Prostate gland (tissue), 2 donors: ENCODE measurements at regions not wholly inside any gene's neighbourhood (a gene's known extent, or its start where the extent isn't known, plus 50 kb on each side); places are given as distances from the start of the nearest gene placed in this dataset.

Source experiments
- DNase-seq: peaks from one replicate; pipeline ENCODE4 v3.0.0-alpha.2; 2019; ENCODE audit warnings: low spot score
- H3K27ac ChIP-seq, 2 donors: fragments of 200-600 bp; sonication (generic); 2 replicates each; pipeline ENCODE4 v1.5.1; 2017 to 2019
- H3K27me3 ChIP-seq: fragments of 200-600 bp; sonication (generic); replicated peaks from 2 replicates; pipeline ENCODE4 v1.5.1; 2019; ENCODE audit not compliant: insufficient read depth
- H3K36me3 ChIP-seq, 2 donors: fragments of 200-600 bp; sonication (generic); 1 replicate in 1 of 2; 2 replicates in 1 of 2; pipeline versions ENCODE4 v1.5.1 to v1.8.1; 2017 to 2019
- H3K4me1 ChIP-seq: fragments of 200-600 bp; sonication (generic); replicated peaks from 2 replicates; pipeline ENCODE4 v1.5.1; 2019
- H3K4me3 ChIP-seq, 2 donors: fragments of 200-600 bp; sonication (generic); 2 replicates each; pipeline ENCODE4 v1.5.1; 2017 to 2019
- H3K9me3 ChIP-seq: fragments of 200-600 bp; sonication (generic); 2 replicates; pipeline ENCODE4 v1.5.1; 2017
- CTCF ChIP-seq, 4 experiments: fragments of 200-600 bp in 2 of 4; fragments of 450-650 bp in 2 of 4; sonication (generic) in 2 of 4; IDR thresholded peaks; 1 replicate in 3 of 4; 2 replicates in 1 of 4; pipeline ENCODE4 v1.5.1; 2016 to 2019; ENCODE audit warnings: antibody characterized with exemption in 4 of 4, mild to moderate bottlenecking in 2 of 4, moderate library complexity in 2 of 4
- POLR2A ChIP-seq: fragments of 450-650 bp; IDR thresholded peaks from one replicate; pipeline ENCODE4 v1.6.1; 2016; ENCODE audit warnings: antibody characterized with exemption, mild to moderate bottlenecking
- POLR2AphosphoS5 ChIP-seq: sonication (generic); formaldehyde crosslinking; IDR thresholded peaks from one replicate; pipeline ENCODE4 v1.6.1; 2017; ENCODE audit warnings: antibody characterized with exemption
- WGBS: methylation state at CpG from one replicate; pipeline ENCODE4 v1.1.5; 2018; 5-methylcytosine and 5-hydroxymethylcytosine counted together
- intact Hi-C: fragments of 100-400 bp; cut with DNase I; formaldehyde crosslinking; loops from one replicate; pipeline ENCODE4 v1.14.2; 2022

- no peaks in the 10 kb centered on the region for H3K4me1 ChIP-seq
- H3K4me3 ChIP-seq, result no peak overlapping the region
- TF ChIP-seq POLR2AphosphoS5, result no peak
- no peak for DNase-seq
- H3K36me3 ChIP-seq, result no peaks in the 10 kb centered on the region
- intact Hi-C loops, result no loop called here
- no peaks in the 10 kb centered on the region for H3K27me3 ChIP-seq
- H3K27ac ChIP-seq, result no peak overlapping the region
- no peaks in the 10 kb centered on the region for H3K9me3 ChIP-seq
These were observed 442.2 kb downstream of the HDGFL1 start for GRCh38 chr6:23011615-23012014.

GRCh38 chr6:23013776-23014175 lies 444.4 kb downstream of the HDGFL1 start:
- intact Hi-C loops, result no loop called here
- H3K4me3 ChIP-seq, result no peak overlapping the region
- H3K27me3 ChIP-seq, result no peaks in the 10 kb centered on the region
- 71% methylated on average over 6 of the region's 6 CpGs for WGBS
- H3K36me3 ChIP-seq, result no peaks in the 10 kb centered on the region
- no peak for DNase-seq
- TF ChIP-seq CTCF (IDR thresholded peaks at IDR 0.05) (no peak), POLR2A (no peak), POLR2AphosphoS5 (no peak)
- H3K4me1 ChIP-seq, result no peaks in the 10 kb centered on the region
- H3K27ac ChIP-seq, result no peak overlapping the region
- no peaks in the 10 kb centered on the region for H3K9me3 ChIP-seq

DNA sequence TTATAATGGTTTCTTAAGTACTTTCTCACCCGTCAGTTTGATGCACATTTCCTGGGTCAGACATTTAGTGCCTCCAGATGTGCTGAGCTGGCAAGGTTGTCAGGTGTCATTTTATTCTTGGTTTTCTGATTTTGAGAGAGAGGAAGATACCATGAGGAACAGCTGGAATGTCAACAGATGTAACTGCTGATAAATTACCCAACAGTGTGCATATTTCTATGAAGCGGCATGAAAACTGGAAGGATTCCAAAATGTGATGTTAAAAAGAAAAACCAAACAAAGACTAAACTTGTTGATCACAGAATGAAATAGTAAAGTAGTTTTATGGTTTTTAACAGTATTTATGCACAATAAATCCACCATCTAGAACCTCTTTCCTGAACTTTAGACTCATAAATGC lies 447.3 kb downstream of the HDGFL1 start:
- Histone ChIP-seq H3K4me1 (no peaks in the 10 kb centered on the region), H3K4me3 (no peak overlapping the region), H3K36me3 (no peaks in the 10 kb centered on the region), H3K27me3 (no peaks in the 10 kb centered on the region), H3K27ac (no peak overlapping the region), H3K9me3 (no peaks in the 10 kb centered on the region)
- 57% methylated on average over 2 of the region's 2 CpGs for WGBS
- DNase-seq, result no peak
- intact Hi-C loops, result no loop called here
- TF ChIP-seq CTCF (IDR thresholded peaks at IDR 0.05) (no peak), POLR2AphosphoS5 (no peak), POLR2A (no peak)

GRCh38 chr6:23021487-23021886 lies 452.1 kb downstream of the HDGFL1 start:
- Histone ChIP-seq H3K4me3 (no peak overlapping the region), H3K27ac (no peak overlapping the region), H3K27me3 (no peaks in the 10 kb centered on the region), H3K9me3 (no peaks in the 10 kb centered on the region), H3K4me1 (no peaks in the 10 kb centered on the region), H3K36me3 (no peaks in the 10 kb centered on the region)
- no peak for DNase-seq
- no peak for TF ChIP-seq CTCF (IDR thresholded peaks at IDR 0.05)
- TF ChIP-seq POLR2AphosphoS5, result no peak
- TF ChIP-seq POLR2A, result no peak
- intact Hi-C loops, result no loop called here

DNA sequence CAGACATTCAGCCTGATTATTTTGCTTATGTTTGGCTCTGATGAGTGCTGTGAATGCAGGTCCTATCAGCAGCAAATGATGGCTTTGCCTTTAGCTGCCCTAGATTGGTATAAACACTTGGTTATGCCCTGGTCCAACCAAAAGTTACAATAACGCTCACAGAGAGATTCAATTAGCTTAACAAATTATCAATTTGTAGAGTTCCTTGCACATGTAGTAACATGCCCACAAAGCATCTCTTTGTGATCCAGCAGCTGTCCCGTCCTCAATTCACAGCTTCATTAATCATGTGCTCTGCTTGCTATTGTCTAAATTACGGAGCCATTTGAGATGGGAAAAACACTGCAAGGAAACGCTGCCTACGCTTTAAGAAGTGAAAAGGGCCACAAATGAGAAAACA lies 457.9 kb downstream of the HDGFL1 start:
- intact Hi-C loops, result no loop called here
- WGBS, result 49% methylated on average over 5 of the region's 5 CpGs
- TF ChIP-seq CTCF (IDR thresholded peaks at IDR 0.05) (no peak), POLR2AphosphoS5 (no peak), POLR2A (no peak)
- no peaks in the 10 kb centered on the region for H3K9me3 ChIP-seq
- no peaks in the 10 kb centered on the region for H3K36me3 ChIP-seq
- no peak overlapping the region for H3K27ac ChIP-seq
- H3K4me3 ChIP-seq, result no peak overlapping the region
- no peaks in the 10 kb centered on the region for H3K4me1 ChIP-seq
- no peak for DNase-seq
- H3K27me3 ChIP-seq, result no peaks in the 10 kb centered on the region

GRCh38 chr6:23031986-23032385 lies 462.6 kb downstream of the HDGFL1 start:
- intact Hi-C loops, result no loop called here
- Histone ChIP-seq H3K27me3 (no peaks in the 10 kb centered on the region), H3K36me3 (no peaks in the 10 kb centered on the region)

More at GRCh38 chr6:23031986-23032385, 462.6 kb downstream of the HDGFL1 start:
- WGBS, result 97% methylated on average over 2 of the region's 2 CpGs
- TF ChIP-seq CTCF (IDR thresholded peaks at IDR 0.05), result no peak
- TF ChIP-seq POLR2A, result no peak
- TF ChIP-seq POLR2AphosphoS5, result no peak
- H3K4me1 ChIP-seq, result no peaks in the 10 kb centered on the region
- no peak overlapping the region for H3K27ac ChIP-seq
- no peak for DNase-seq
- no peak overlapping the region for H3K4me3 ChIP-seq
- no peaks in the 10 kb centered on the region for H3K9me3 ChIP-seq
